ENCODE measurements at regions not wholly inside any gene's neighbourhood (a gene's known extent, or its start where the extent isn't known, plus 50 kb on each side); places are given as distances from the start of the nearest gene placed in this dataset.
A peak's percentile ranks its signal among the peaks of the same experiment; 100 is the strongest.

GRCh38 chr16:85166699-85167588, 54.7 kb upstream of the CIBAR2 start:
- H3K4me2 ChIP-seq (ENCODE audit: low read length), result no peak overlapping the region

GRCh38 chr16:85167589-85168537, 55.6 kb upstream of the CIBAR2 start:
- TF ChIP-seq EZH2 (IDR thresholded peaks at IDR 0.05; ENCODE audit: insufficient read depth, low read length), result no peak
- no peak for TF ChIP-seq CTCF (IDR thresholded peaks at IDR 0.05; ENCODE audit: insufficient read depth, low read depth, low read length)
- FAIRE-seq, result no peak
- H2AFZ ChIP-seq (ENCODE audit: low read depth, low read length), result no peak overlapping the region
- H3K9me3 Mint-ChIP-seq (ENCODE audit: unreplicated experiment), result no peaks in the 10 kb centered on the region
- peak overlapping the region; percentile 68 for H3K4me2 ChIP-seq (ENCODE audit: low read length)
- H3K36me3 Mint-ChIP-seq (ENCODE audit: low read depth, unreplicated experiment), result peaks cover 6% of the 10 kb centered on the region
- DNase-seq (ENCODE audit: low read depth), result no peak
- H3K9ac ChIP-seq (ENCODE audit: low read length), result no peak overlapping the region
- H3K4me1 Mint-ChIP-seq (ENCODE audit: low read depth, unreplicated experiment), result peaks cover 30% of the 10 kb centered on the region
- no peak overlapping the region for H3K27ac ChIP-seq (ENCODE audit: low read depth, low read length)
- no peaks in the 10 kb centered on the region for H3K9me3 ChIP-seq (ENCODE audit: insufficient read depth, low read depth, low read length)
- no peaks in the 10 kb centered on the region for H3K36me3 ChIP-seq (ENCODE audit: insufficient read depth, low read length)
- H3K4me1 ChIP-seq (ENCODE audit: insufficient read depth, low read length), result peaks cover 32% of the 10 kb centered on the region
- no peak overlapping the region for H3K27ac Mint-ChIP-seq (ENCODE audit: unreplicated experiment)
- peak overlapping the region; percentile 54 for H3K4me3 Mint-ChIP-seq (ENCODE audit: unreplicated experiment)
- H3K4me3 ChIP-seq (ENCODE audit: insufficient read depth, low read depth, low read length), result no peak overlapping the region
- H3K27me3 Mint-ChIP-seq (ENCODE audit: low read depth, unreplicated experiment), result peaks cover 5% of the 10 kb centered on the region
- peaks cover 3% of the 10 kb centered on the region for H3K27me3 ChIP-seq (ENCODE audit: insufficient read depth, low read length)
- peaks cover 28% of the 10 kb centered on the region for H3K79me2 ChIP-seq (ENCODE audit: insufficient read depth, low read length)
- peaks cover 7% of the 10 kb centered on the region for H4K20me1 ChIP-seq (ENCODE audit: insufficient read depth, low read length)

More at GRCh38 chr16:85166699-85167588, 54.7 kb upstream of the CIBAR2 start:
- no peak overlapping the region for H2AFZ ChIP-seq (ENCODE audit: low read depth, low read length)
- FAIRE-seq, result no peak
- Mint-ChIP-seq H3K4me3 (ENCODE audit: unreplicated experiment) (no peak overlapping the region), H3K27ac (ENCODE audit: unreplicated experiment) (no peak overlapping the region), H3K9me3 (ENCODE audit: unreplicated experiment) (no peaks in the 10 kb centered on the region), H3K4me1 (ENCODE audit: low read depth, unreplicated experiment) (peaks cover 29% of the 10 kb centered on the region), H3K27me3 (ENCODE audit: low read depth, unreplicated experiment) (peaks cover 5% of the 10 kb centered on the region), H3K36me3 (ENCODE audit: low read depth, unreplicated experiment) (peaks cover 4% of the 10 kb centered on the region)
- H3K9me3 ChIP-seq (ENCODE audit: insufficient read depth, low read depth, low read length), result no peaks in the 10 kb centered on the region
- H3K4me1 ChIP-seq (ENCODE audit: insufficient read depth, low read length), result peaks cover 32% of the 10 kb centered on the region
- H3K27me3 ChIP-seq (ENCODE audit: insufficient read depth, low read length), result peaks cover 3% of the 10 kb centered on the region
- no peak overlapping the region for H3K9ac ChIP-seq (ENCODE audit: low read length)
- H3K36me3 ChIP-seq (ENCODE audit: insufficient read depth, low read length), result no peaks in the 10 kb centered on the region
- no peak overlapping the region for H3K27ac ChIP-seq (ENCODE audit: low read depth, low read length)
- DNase-seq (ENCODE audit: low read depth), result no peak
- TF ChIP-seq EZH2 (IDR thresholded peaks at IDR 0.05; ENCODE audit: insufficient read depth, low read length), result no peak
- TF ChIP-seq CTCF (IDR thresholded peaks at IDR 0.05; ENCODE audit: insufficient read depth, low read depth, low read length), result no peak
- peaks cover 7% of the 10 kb centered on the region for H4K20me1 ChIP-seq (ENCODE audit: insufficient read depth, low read length)
- peaks cover 19% of the 10 kb centered on the region for H3K79me2 ChIP-seq (ENCODE audit: insufficient read depth, low read length)
- no peak overlapping the region for H3K4me3 ChIP-seq (ENCODE audit: insufficient read depth, low read depth, low read length)
